CD4-positive, alpha-beta T cell (primary cell): ENCODE measurements at regions not wholly inside any gene's neighbourhood (a gene's known extent, or its start where the extent isn't known, plus 50 kb on each side); places are given as distances from the start of the nearest gene placed in this dataset.

ENCODE experiments used
- ATAC-seq: fragments of 200-7000 bp; cut with Tn5 transposase; one replicate; pipeline ENCODE4 v1.10.0; 2022; ENCODE audit warnings: mild to moderate bottlenecking; ENCODE audit not compliant: poor library complexity
- CTCF ChIA-PET: fragments of 350-600 bp; sonication (Branson Sonifier 250); formaldehyde crosslinking; loops from one replicate; lab custom pipeline; 2021; ENCODE audit warnings: antibody characterized with exemption, inconsistent platforms; lab: Charles Lee
- POLR2A ChIA-PET: fragments of 350-600 bp; sonication (Branson Sonifier 250); formaldehyde crosslinking; loops from one replicate; lab custom pipeline; 2021; ENCODE audit warnings: antibody characterized with exemption, inconsistent platforms; lab: Charles Lee
- DNase-seq, 14 experiments: peaks; one replicate each; pipeline ENCODE4 v3.0.0-alpha.2; 2013 to 2020; ENCODE audit warnings: mixed read lengths in 2 of 14
- H3K27ac ChIP-seq, 2 donors: one replicate each; pipeline versions ENCODE4 v1.5.1 to v1.7.0; 2013; ENCODE audit warnings: low read length in 2 of 2, low read depth in 1 of 2, mild to moderate bottlenecking in 1 of 2
- H3K27me3 ChIP-seq, 2 experiments: 1 replicate in 1 of 2; 2 replicates in 1 of 2; pipeline versions ENCODE4 v1.6.1 to v1.7.0; 2013; ENCODE audit warnings: low read length in 2 of 2, control low read depth in 1 of 2, mild to moderate bottlenecking in 1 of 2, moderate library complexity in 1 of 2; ENCODE audit not compliant: insufficient read depth in 2 of 2, control insufficient read depth in 1 of 2
- H3K36me3 ChIP-seq: one replicate; pipeline ENCODE4 v1.6.1; 2013; ENCODE audit warnings: low read length, control low read depth; ENCODE audit not compliant: insufficient read depth
- H3K4me1 ChIP-seq: one replicate; pipeline ENCODE4 v1.6.1; 2013; ENCODE audit warnings: low read length, control low read depth; ENCODE audit not compliant: insufficient read depth
- H3K4me3 ChIP-seq: one replicate; pipeline ENCODE4 v1.5.1; 2013; ENCODE audit warnings: mild to moderate bottlenecking, low read length, moderate library complexity
- H3K9me3 ChIP-seq, 2 experiments: 1 replicate in 1 of 2; 2 replicates in 1 of 2; pipeline versions ENCODE4 v1.6.1 to v1.7.0; 2013; ENCODE audit warnings: low read length in 2 of 2, mild to moderate bottlenecking in 2 of 2, control low read depth in 1 of 2, moderate library complexity in 1 of 2; ENCODE audit not compliant: control insufficient read depth in 1 of 2, insufficient read depth in 1 of 2
- H3K27ac Mint-ChIP-seq: one replicate; pipeline ENCODE4 v1.8.0; 2020; ENCODE audit warnings: mixed read lengths
- H3K27me3 Mint-ChIP-seq: one replicate; pipeline ENCODE4 v1.8.0; 2021; ENCODE audit warnings: mixed read lengths
- H3K36me3 Mint-ChIP-seq: one replicate; pipeline ENCODE4 v1.8.0; 2021; ENCODE audit warnings: low read depth, mixed read lengths
- H3K4me1 Mint-ChIP-seq: one replicate; pipeline ENCODE4 v1.8.0; 2021; ENCODE audit warnings: low read depth, mixed read lengths
- H3K4me3 Mint-ChIP-seq: one replicate; pipeline ENCODE4 v1.8.0; 2020; ENCODE audit warnings: mild to moderate bottlenecking, mixed read lengths
- H3K9me3 Mint-ChIP-seq: one replicate; pipeline ENCODE4 v1.8.0; 2020; ENCODE audit warnings: mixed read lengths
- CTCF ChIP-seq: fragments of 200-600 bp; IDR thresholded peaks from one replicate; pipeline ENCODE4 v1.8.0; 2022; ENCODE audit warnings: antibody characterized with exemption, mild to moderate bottlenecking
- intact Hi-C, 2 experiments: fragments of 100-400 bp; cut with DNase I in 1 of 2; cut with micrococcal nuclease in 1 of 2; formaldehyde crosslinking; loops; one replicate each; pipeline versions ENCODE4 v1.15.1 to v1.9.0; 2023 to 2025; cut with DNase I, micrococcal nuclease

GRCh38 chr3:87053553-87053952 is 62.6 kb upstream of the VGLL3 start:
- H3K9me3 Mint-ChIP-seq, result peaks cover 9% of the 10 kb centered on the region
- Histone ChIP-seq H3K27ac (no peak overlapping the region), H3K4me1 (no peaks in the 10 kb centered on the region), H3K27me3 (no peaks in the 10 kb centered on the region), H3K4me3 (no peak overlapping the region), H3K36me3 (no peaks in the 10 kb centered on the region), H3K9me3 (peaks cover 0 to 10% of the 10 kb centered on the region in 2 experiments)
- no peak for ATAC-seq
- ChIA-PET CTCF (no interaction called here), POLR2A (no interaction called here)
- no peaks in the 10 kb centered on the region for H3K4me1 Mint-ChIP-seq
- no peak for TF ChIP-seq CTCF
- no peak overlapping the region for H3K27ac Mint-ChIP-seq
- intact Hi-C loops, result no loop called here
- H3K27me3 Mint-ChIP-seq, result peaks cover 4% of the 10 kb centered on the region
- no peaks in the 10 kb centered on the region for H3K36me3 Mint-ChIP-seq
- H3K4me3 Mint-ChIP-seq, result no peak overlapping the region
- DNase-seq, result no peak

GRCh38 chr3:87052499-87053260 is 61.7 kb upstream of the VGLL3 start:
- Histone ChIP-seq H3K4me3 (no peak overlapping the region), H3K27ac (no peak overlapping the region), H3K36me3 (no peaks in the 10 kb centered on the region), H3K27me3 (no peaks in the 10 kb centered on the region), H3K4me1 (no peaks in the 10 kb centered on the region), H3K9me3 (peaks cover 0 to 10% of the 10 kb centered on the region in 2 experiments)
- ChIA-PET CTCF (interaction anchor here (0.6 kb wide), 1 partner anchor 1310 kb away, joined by 3 read pairs; no protein-coding TSS in a partner anchor), POLR2A (no interaction called here)
- no peaks in the 10 kb centered on the region for H3K27me3 Mint-ChIP-seq
- intact Hi-C loops, result no loop called here
- no peak for DNase-seq
- H3K36me3 Mint-ChIP-seq, result no peaks in the 10 kb centered on the region
- no peak overlapping the region for H3K4me3 Mint-ChIP-seq
- H3K27ac Mint-ChIP-seq, result no peak overlapping the region
- peaks cover 3% of the 10 kb centered on the region for H3K9me3 Mint-ChIP-seq
- no peaks in the 10 kb centered on the region for H3K4me1 Mint-ChIP-seq
- no peak for TF ChIP-seq CTCF
- no peak for ATAC-seq

- H3K9me3 ChIP-seq, result peaks cover 0 to 6% of the 10 kb centered on the region in 2 experiments
- intact Hi-C loops, result no loop called here
- ChIA-PET CTCF (no interaction called here), POLR2A (no interaction called here)
- ATAC-seq (no peak), DNase-seq (no peak)
- H3K27me3 ChIP-seq, result no peaks in the 10 kb centered on the region
- H3K4me3 Mint-ChIP-seq, result no peak overlapping the region
- H3K4me1 Mint-ChIP-seq, result no peaks in the 10 kb centered on the region
- H3K9me3 Mint-ChIP-seq, result no peaks in the 10 kb centered on the region
- no peak overlapping the region for H3K27ac ChIP-seq
- H3K4me3 ChIP-seq, result no peak overlapping the region
- no peak for TF ChIP-seq CTCF
- H3K27ac Mint-ChIP-seq, result no peak overlapping the region
- no peaks in the 10 kb centered on the region for H3K27me3 Mint-ChIP-seq
- H3K36me3 Mint-ChIP-seq, result no peaks in the 10 kb centered on the region
- H3K36me3 ChIP-seq, result no peaks in the 10 kb centered on the region
- no peaks in the 10 kb centered on the region for H3K4me1 ChIP-seq
Measured at GRCh38 chr3:87047852-87048251, 56.9 kb upstream of the VGLL3 start.
